ENCODE measurements at regions not wholly inside any gene's neighbourhood (a gene's known extent, or its start where the extent isn't known, plus 50 kb on each side); places are given as distances from the start of the nearest gene placed in this dataset.

DNA sequence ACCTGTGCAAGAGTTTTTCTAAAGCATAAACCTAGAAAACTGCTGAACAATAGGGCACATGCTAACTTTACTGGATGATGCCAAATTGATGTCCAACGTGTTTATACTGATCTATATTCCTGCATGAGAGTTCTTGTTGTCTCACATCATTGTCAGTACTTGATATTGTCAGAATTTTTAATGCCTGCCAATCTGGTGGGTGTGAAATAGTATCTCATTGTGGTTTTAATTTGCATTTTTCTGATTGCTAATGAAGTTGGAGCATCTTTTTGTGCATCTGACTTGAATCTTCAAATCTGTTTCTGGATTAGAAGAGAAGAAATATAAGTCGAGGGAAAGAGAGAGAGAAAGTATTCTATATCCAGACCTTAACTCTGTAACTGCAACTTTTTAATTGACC, 309.8 kb upstream of the KIAA1217 start:
- H3K9me3 ChIP-seq (ENCODE audit: control insufficient read depth in 2 of 3, low read length in 3 of 3) = no peaks in the 10 kb centered on the region
- no peak overlapping the region for H3K4me3 ChIP-seq (ENCODE audit: low read length)
- Mint-ChIP-seq H3K9me3 (peaks cover 0 to 13% (median 5%) of the 10 kb centered on the region in 11 donors), H3K4me1 (no peaks in the 10 kb centered on the region), H3K27me3 (peaks cover 0 to 20% (median 0%) of the 10 kb centered on the region in 5 donors), H3K4me3 (no peak overlapping the region), H3K36me3 (peaks cover 0 to 3% (median 0%) of the 10 kb centered on the region in 5 donors), H3K27ac (no peak overlapping the region)
- H3K36me3 ChIP-seq (ENCODE audit: control insufficient read depth in 2 of 3, insufficient read depth in 3 of 3, low read length in 3 of 3) = no peaks in the 10 kb centered on the region
- intact Hi-C loops (cut with micrococcal nuclease) = no loop called here
- ChIA-PET POLR2A (no interaction called here), CTCF (no interaction called here)
- no peak overlapping the region for H3K27ac ChIP-seq (ENCODE audit: low read depth, low read length)
- DNase-seq (no peak), ATAC-seq (no peak)
- H3K4me1 ChIP-seq (ENCODE audit: control insufficient read depth in 2 of 2, insufficient read depth in 2 of 2, low read length in 2 of 2) = no peaks in the 10 kb centered on the region
- no peaks in the 10 kb centered on the region for H3K27me3 ChIP-seq (ENCODE audit: control insufficient read depth in 2 of 2, insufficient read depth in 2 of 2, low read length in 2 of 2)

GRCh38 chr10:23910291-23910690, 298.6 kb upstream of the KIAA1217 start:
- Histone ChIP-seq H3K36me3 (ENCODE audit: control insufficient read depth in 2 of 3, insufficient read depth in 3 of 3, low read length in 3 of 3) (no peaks in the 10 kb centered on the region), H3K27ac (ENCODE audit: low read depth, low read length) (no peak overlapping the region), H3K27me3 (ENCODE audit: control insufficient read depth in 2 of 2, insufficient read depth in 2 of 2, low read length in 2 of 2) (no peaks in the 10 kb centered on the region), H3K4me1 (ENCODE audit: control insufficient read depth in 2 of 2, insufficient read depth in 2 of 2, low read length in 2 of 2) (no peaks in the 10 kb centered on the region), H3K9me3 (ENCODE audit: control insufficient read depth in 2 of 3, low read length in 3 of 3) (no peaks in the 10 kb centered on the region), H3K4me3 (ENCODE audit: low read length) (no peak overlapping the region)
- Mint-ChIP-seq H3K27ac (no peak overlapping the region), H3K4me3 (no peak overlapping the region), H3K9me3 (peaks cover 0 to 15% (median 10%) of the 10 kb centered on the region in 11 donors), H3K36me3 (no peaks in the 10 kb centered on the region), H3K4me1 (no peaks in the 10 kb centered on the region), H3K27me3 (peaks cover 0 to 15% (median 5%) of the 10 kb centered on the region in 5 donors)
- ChIA-PET CTCF (no interaction called here), POLR2A (no interaction called here)
- DNase-seq = no peak
- ATAC-seq = no peak
- intact Hi-C loops (cut with micrococcal nuclease) = no loop called here

GRCh38 chr10:23912884-23913404, 296.0 kb upstream of the KIAA1217 start:
- CTCF ChIA-PET = no interaction called here
- POLR2A ChIA-PET = no interaction called here
- ATAC-seq = no peak
- no peaks in the 10 kb centered on the region for H3K27me3 ChIP-seq (ENCODE audit: control insufficient read depth in 2 of 2, insufficient read depth in 2 of 2, low read length in 2 of 2)
- intact Hi-C loops (cut with micrococcal nuclease) = no loop called here
- no peak overlapping the region for H3K27ac ChIP-seq (ENCODE audit: low read depth, low read length)
- no peaks in the 10 kb centered on the region for H3K36me3 Mint-ChIP-seq
- H3K36me3 ChIP-seq (ENCODE audit: control insufficient read depth in 2 of 3, insufficient read depth in 3 of 3, low read length in 3 of 3) = no peaks in the 10 kb centered on the region
- DNase-seq = no peak
- H3K4me1 Mint-ChIP-seq = no peaks in the 10 kb centered on the region
- H3K4me3 ChIP-seq (ENCODE audit: low read length) = no peak overlapping the region
- peaks cover 0 to 9% (median 7%) of the 10 kb centered on the region in 11 donors for H3K9me3 Mint-ChIP-seq
- H3K4me1 ChIP-seq (ENCODE audit: control insufficient read depth in 2 of 2, insufficient read depth in 2 of 2, low read length in 2 of 2) = no peaks in the 10 kb centered on the region
- H3K27me3 Mint-ChIP-seq = peaks cover 0 to 20% (median 5%) of the 10 kb centered on the region in 5 donors
- H3K9me3 ChIP-seq (ENCODE audit: control insufficient read depth in 2 of 3, low read length in 3 of 3) = no peaks in the 10 kb centered on the region
- H3K27ac Mint-ChIP-seq = no peak overlapping the region
- H3K4me3 Mint-ChIP-seq = no peak overlapping the region

GRCh38 chr10:23914641-23915040, 294.3 kb upstream of the KIAA1217 start:
- no peaks in the 10 kb centered on the region for H3K4me1 ChIP-seq (ENCODE audit: control insufficient read depth in 2 of 2, insufficient read depth in 2 of 2, low read length in 2 of 2)
- DNase-seq (no peak), ATAC-seq (no peak)
- Mint-ChIP-seq H3K9me3 (peaks cover 0 to 6% (median 0%) of the 10 kb centered on the region in 11 donors), H3K27ac (no peak overlapping the region), H3K4me3 (no peak overlapping the region), H3K36me3 (no peaks in the 10 kb centered on the region), H3K4me1 (no peaks in the 10 kb centered on the region), H3K27me3 (peaks cover 0 to 16% (median 5%) of the 10 kb centered on the region in 5 donors)
- H3K4me3 ChIP-seq (ENCODE audit: low read length) = no peak overlapping the region
- no peaks in the 10 kb centered on the region for H3K9me3 ChIP-seq (ENCODE audit: control insufficient read depth in 2 of 3, low read length in 3 of 3)
- H3K36me3 ChIP-seq (ENCODE audit: control insufficient read depth in 2 of 3, insufficient read depth in 3 of 3, low read length in 3 of 3) = no peaks in the 10 kb centered on the region
- H3K27ac ChIP-seq (ENCODE audit: low read depth, low read length) = no peak overlapping the region
- H3K27me3 ChIP-seq (ENCODE audit: control insufficient read depth in 2 of 2, insufficient read depth in 2 of 2, low read length in 2 of 2) = no peaks in the 10 kb centered on the region
- intact Hi-C loops (cut with micrococcal nuclease) = no loop called here
- POLR2A ChIA-PET = no interaction called here
- CTCF ChIA-PET = no interaction called here

GRCh38 chr10:23917251-23917840, 291.6 kb upstream of the KIAA1217 start:
- no peaks in the 10 kb centered on the region for H3K36me3 Mint-ChIP-seq
- DNase-seq = no peak
- peaks cover 0 to 19% (median 3%) of the 10 kb centered on the region in 11 donors for H3K9me3 Mint-ChIP-seq
- no peak overlapping the region for H3K4me3 Mint-ChIP-seq
- no peaks in the 10 kb centered on the region for H3K27me3 ChIP-seq (ENCODE audit: control insufficient read depth in 2 of 2, insufficient read depth in 2 of 2, low read length in 2 of 2)
- H3K27ac Mint-ChIP-seq = no peak overlapping the region
- peaks cover 0 to 16% (median 5%) of the 10 kb centered on the region in 5 donors for H3K27me3 Mint-ChIP-seq
- H3K4me1 ChIP-seq (ENCODE audit: control insufficient read depth in 2 of 2, insufficient read depth in 2 of 2, low read length in 2 of 2) = no peaks in the 10 kb centered on the region
- intact Hi-C loops (cut with micrococcal nuclease) = no loop called here
- ChIA-PET POLR2A (no interaction called here), CTCF (no interaction called here)
- ATAC-seq = no peak
- no peak overlapping the region for H3K27ac ChIP-seq (ENCODE audit: low read depth, low read length)
- no peaks in the 10 kb centered on the region for H3K36me3 ChIP-seq (ENCODE audit: control insufficient read depth in 2 of 3, insufficient read depth in 3 of 3, low read length in 3 of 3)
- no peaks in the 10 kb centered on the region for H3K9me3 ChIP-seq (ENCODE audit: control insufficient read depth in 2 of 3, low read length in 3 of 3)
- no peaks in the 10 kb centered on the region for H3K4me1 Mint-ChIP-seq
- H3K4me3 ChIP-seq (ENCODE audit: low read length) = no peak overlapping the region

GRCh38 chr10:23918090-23918723, 290.7 kb upstream of the KIAA1217 start:
- POLR2A ChIA-PET = no interaction called here

DNA sequence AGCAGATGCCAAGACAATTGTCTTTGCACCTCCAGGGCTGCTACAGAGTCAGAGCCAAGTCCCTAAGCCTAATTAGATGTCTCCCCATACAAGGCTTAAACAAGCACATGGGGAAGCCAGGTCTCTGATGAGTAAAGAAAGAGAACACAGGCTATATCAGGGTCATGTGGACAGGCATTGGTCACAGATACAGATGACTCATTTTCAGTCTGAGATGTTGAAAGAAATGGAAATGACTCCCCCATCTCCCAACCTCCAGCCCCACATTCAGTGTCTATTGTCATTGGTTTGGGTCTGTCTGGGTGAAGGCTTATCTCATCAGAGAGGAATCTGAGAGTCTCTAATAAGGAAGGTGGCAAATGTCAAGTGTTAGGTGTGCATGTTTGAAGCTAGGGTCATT, 290.1 kb upstream of the KIAA1217 start:
- Mint-ChIP-seq H3K27me3 (peaks cover 0 to 10% (median 5%) of the 10 kb centered on the region in 5 donors), H3K4me1 (no peaks in the 10 kb centered on the region), H3K4me3 (no peak overlapping the region), H3K27ac (no peak overlapping the region), H3K9me3 (peaks cover 0 to 19% (median 5%) of the 10 kb centered on the region in 11 donors), H3K36me3 (no peaks in the 10 kb centered on the region)
- ATAC-seq (no peak), DNase-seq (no peak)
- H3K4me1 ChIP-seq (ENCODE audit: control insufficient read depth in 2 of 2, insufficient read depth in 2 of 2, low read length in 2 of 2) = no peaks in the 10 kb centered on the region
- H3K9me3 ChIP-seq (ENCODE audit: control insufficient read depth in 2 of 3, low read length in 3 of 3) = no peaks in the 10 kb centered on the region
- no peaks in the 10 kb centered on the region for H3K27me3 ChIP-seq (ENCODE audit: control insufficient read depth in 2 of 2, insufficient read depth in 2 of 2, low read length in 2 of 2)
- intact Hi-C loops (cut with micrococcal nuclease) = no loop called here
- CTCF ChIA-PET = no interaction called here
- no peak overlapping the region for H3K4me3 ChIP-seq (ENCODE audit: low read length)
- POLR2A ChIA-PET = no interaction called here
- no peaks in the 10 kb centered on the region for H3K36me3 ChIP-seq (ENCODE audit: control insufficient read depth in 2 of 3, insufficient read depth in 3 of 3, low read length in 3 of 3)
- H3K27ac ChIP-seq (ENCODE audit: low read depth, low read length) = no peak overlapping the region

More at GRCh38 chr10:23918090-23918723, 290.7 kb upstream of the KIAA1217 start:
- H3K4me1 Mint-ChIP-seq = no peaks in the 10 kb centered on the region
- DNase-seq (no peak), ATAC-seq (no peak)
- H3K27ac Mint-ChIP-seq = no peak overlapping the region
- no peaks in the 10 kb centered on the region for H3K36me3 Mint-ChIP-seq
- Histone ChIP-seq H3K36me3 (ENCODE audit: control insufficient read depth in 2 of 3, insufficient read depth in 3 of 3, low read length in 3 of 3) (no peaks in the 10 kb centered on the region), H3K4me3 (ENCODE audit: low read length) (no peak overlapping the region), H3K27me3 (ENCODE audit: control insufficient read depth in 2 of 2, insufficient read depth in 2 of 2, low read length in 2 of 2) (no peaks in the 10 kb centered on the region), H3K27ac (ENCODE audit: low read depth, low read length) (no peak overlapping the region), H3K9me3 (ENCODE audit: control insufficient read depth in 2 of 3, low read length in 3 of 3) (no peaks in the 10 kb centered on the region), H3K4me1 (ENCODE audit: control insufficient read depth in 2 of 2, insufficient read depth in 2 of 2, low read length in 2 of 2) (no peaks in the 10 kb centered on the region)
- peaks cover 0 to 13% (median 5%) of the 10 kb centered on the region in 5 donors for H3K27me3 Mint-ChIP-seq
- H3K4me3 Mint-ChIP-seq = no peak overlapping the region
- peaks cover 0 to 19% (median 4%) of the 10 kb centered on the region in 11 donors for H3K9me3 Mint-ChIP-seq
- intact Hi-C loops (cut with micrococcal nuclease) = no loop called here
- CTCF ChIA-PET = no interaction called here
